Natural killer cell (primary cell): ENCODE measurements at regions not wholly inside any gene's neighbourhood (a gene's known extent, or its start where the extent isn't known, plus 50 kb on each side); places are given as distances from the start of the nearest gene placed in this dataset.

ENCODE experiments used
- ATAC-seq, 3 donors: fragments of 150-1000 bp in 2 of 3; fragments of 200-7000 bp in 1 of 3; cut with Tn5 transposase; 1 replicate in 1 of 3; 2 replicates in 2 of 3; pipeline ENCODE4 v1.10.0; 2021; ENCODE audit warnings: mild to moderate bottlenecking in 2 of 3, moderate library complexity in 2 of 3
- DNase-seq, 2 donors: peaks; one replicate each; pipeline versions ENCODE4 v3.0.0 to v3.0.0-alpha.2; 2013 to 2021; ENCODE audit warnings: mixed read lengths in 1 of 2
- H3K27ac ChIP-seq: one replicate; pipeline ENCODE4 v1.5.1; 2013; ENCODE audit warnings: mild to moderate bottlenecking, low read length
- H3K27me3 ChIP-seq: one replicate; pipeline ENCODE4 v1.6.1; 2013; ENCODE audit warnings: low read length; ENCODE audit not compliant: control insufficient read depth, insufficient read depth
- H3K36me3 ChIP-seq: one replicate; pipeline ENCODE4 v1.6.1; 2013; ENCODE audit warnings: low read length; ENCODE audit not compliant: control insufficient read depth, insufficient read depth
- H3K4me1 ChIP-seq: one replicate; pipeline ENCODE4 v1.6.1; 2013; ENCODE audit warnings: low read length; ENCODE audit not compliant: control insufficient read depth, insufficient read depth
- H3K4me3 ChIP-seq: one replicate; pipeline ENCODE4 v1.5.1; 2013; ENCODE audit warnings: low read length
- H3K9me3 ChIP-seq: one replicate; pipeline ENCODE4 v1.6.1; 2013; ENCODE audit warnings: low read length; ENCODE audit not compliant: control insufficient read depth, insufficient read depth
- H3K27ac Mint-ChIP-seq, 2 donors: one replicate each; pipeline ENCODE4 v1.8.0; 2022; ENCODE audit warnings: mild to moderate bottlenecking in 2 of 2, mixed read lengths in 2 of 2, moderate library complexity in 1 of 2
- H3K27me3 Mint-ChIP-seq, 2 donors: one replicate each; pipeline ENCODE4 v1.8.0; 2022; ENCODE audit warnings: low read depth in 2 of 2, mixed read lengths in 2 of 2
- H3K36me3 Mint-ChIP-seq: one replicate; pipeline ENCODE4 v1.8.0; 2022; ENCODE audit warnings: mixed read lengths
- H3K4me1 Mint-ChIP-seq, 2 donors: one replicate each; pipeline ENCODE4 v1.8.0; 2022; ENCODE audit warnings: mixed read lengths in 2 of 2
- H3K4me3 Mint-ChIP-seq: one replicate; pipeline ENCODE4 v1.8.0; 2022; ENCODE audit warnings: mild to moderate bottlenecking, moderate library complexity, mixed read lengths
- H3K9me3 Mint-ChIP-seq, 2 donors: one replicate each; pipeline ENCODE4 v1.8.0; 2022; ENCODE audit warnings: mixed read lengths in 2 of 2
- CTCF ChIP-seq: fragments of 200-600 bp; IDR thresholded peaks from one replicate; pipeline ENCODE4 v1.8.0; 2022; ENCODE audit warnings: antibody characterized with exemption
- WGBS: methylation state at CpG from one replicate; pipeline ENCODE4 v1.1.7; 2013; ENCODE audit warnings: missing lambda C conversion rate; ENCODE audit not compliant: insufficient coverage; 5-methylcytosine and 5-hydroxymethylcytosine counted together
- intact Hi-C: fragments of 100-400 bp; cut with micrococcal nuclease; formaldehyde crosslinking; loops from one replicate; pipeline ENCODE4 v1.14.2; 2022

DNA sequence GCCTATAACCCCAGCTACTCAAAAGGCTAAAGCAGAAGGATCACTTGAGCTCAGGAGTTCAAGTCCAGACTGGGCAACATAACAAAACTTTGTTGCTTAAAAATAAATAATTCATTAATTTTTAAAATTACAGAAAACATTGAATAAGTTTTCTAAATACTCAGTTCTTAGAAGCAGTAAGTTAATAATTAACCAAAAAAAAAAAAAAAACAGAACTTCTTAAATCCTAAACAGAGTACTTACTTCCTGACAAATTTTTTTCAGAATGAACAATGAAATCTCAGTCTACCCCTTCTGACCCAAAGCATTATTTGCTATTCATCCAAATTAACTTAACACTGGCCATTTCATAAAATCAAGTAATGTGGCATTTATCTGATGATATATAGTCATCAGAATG lies 65.4 kb upstream of the ARHGAP32 start:
- Mint-ChIP-seq H3K4me3 (no peak overlapping the region), H3K27me3 (no peaks in the 10 kb centered on the region), H3K9me3 (no peaks in the 10 kb centered on the region), H3K4me1 (no peaks in the 10 kb centered on the region), H3K27ac (no peak overlapping the region), H3K36me3 (no peaks in the 10 kb centered on the region)
- Histone ChIP-seq H3K9me3 (no peaks in the 10 kb centered on the region), H3K27me3 (no peaks in the 10 kb centered on the region), H3K4me3 (no peak overlapping the region), H3K36me3 (no peaks in the 10 kb centered on the region), H3K27ac (no peak overlapping the region), H3K4me1 (no peaks in the 10 kb centered on the region)
- intact Hi-C loops, result no loop called here
- ATAC-seq, result no peak
- no peak for DNase-seq
- no peak for TF ChIP-seq CTCF

- no peaks in the 10 kb centered on the region for H3K36me3 Mint-ChIP-seq
- H3K27ac ChIP-seq, result no peak overlapping the region
- H3K27me3 Mint-ChIP-seq, result peaks cover 0 to 2% of the 10 kb centered on the region in 2 donors
- no peaks in the 10 kb centered on the region for H3K36me3 ChIP-seq
- intact Hi-C loops, result no loop called here
- DNase-seq (no peak), ATAC-seq (no peak)
- H3K4me1 ChIP-seq, result no peaks in the 10 kb centered on the region
- no peak for TF ChIP-seq CTCF
- WGBS, result 88% methylated on average over 5 of the region's 5 CpGs
- no peaks in the 10 kb centered on the region for H3K27me3 ChIP-seq
- no peaks in the 10 kb centered on the region for H3K9me3 ChIP-seq
- H3K27ac Mint-ChIP-seq, result no peak overlapping the region
- no peak overlapping the region for H3K4me3 Mint-ChIP-seq
- no peaks in the 10 kb centered on the region for H3K4me1 Mint-ChIP-seq
- H3K4me3 ChIP-seq, result no peak overlapping the region
- H3K9me3 Mint-ChIP-seq, result no peaks in the 10 kb centered on the region
Observed at GRCh38 chr11:129252621-129253020, 60.5 kb upstream of the ARHGAP32 start.

- 93% methylated on average over 2 of the region's 3 CpGs for WGBS
- Mint-ChIP-seq H3K4me1 (no peaks in the 10 kb centered on the region), H3K27ac (no peak overlapping the region), H3K4me3 (no peak overlapping the region), H3K36me3 (no peaks in the 10 kb centered on the region), H3K9me3 (no peaks in the 10 kb centered on the region), H3K27me3 (peaks cover 0 to 2% of the 10 kb centered on the region in 2 donors)
- Histone ChIP-seq H3K27me3 (no peaks in the 10 kb centered on the region), H3K4me3 (no peak overlapping the region), H3K27ac (no peak overlapping the region), H3K36me3 (no peaks in the 10 kb centered on the region), H3K4me1 (no peaks in the 10 kb centered on the region), H3K9me3 (no peaks in the 10 kb centered on the region)
- TF ChIP-seq CTCF, result no peak
- intact Hi-C loops, result no loop called here
- ATAC-seq, result no peak
- no peak for DNase-seq
Observed at GRCh38 chr11:129251067-129251466, 58.9 kb upstream of the ARHGAP32 start.

- intact Hi-C loops, result no loop called here
- 97% methylated on average over 2 of the region's 2 CpGs for WGBS
- H3K27ac ChIP-seq, result no peak overlapping the region
- ATAC-seq, result no peak
- H3K9me3 Mint-ChIP-seq, result no peaks in the 10 kb centered on the region
- H3K36me3 Mint-ChIP-seq, result no peaks in the 10 kb centered on the region
- no peak overlapping the region for H3K4me3 ChIP-seq
- H3K4me3 Mint-ChIP-seq, result no peak overlapping the region
- H3K9me3 ChIP-seq, result no peaks in the 10 kb centered on the region
- H3K27ac Mint-ChIP-seq, result no peak overlapping the region
- H3K27me3 Mint-ChIP-seq, result peaks cover 0 to 2% of the 10 kb centered on the region in 2 donors
- DNase-seq, result no peak
- no peaks in the 10 kb centered on the region for H3K4me1 ChIP-seq
- TF ChIP-seq CTCF, result no peak
- H3K4me1 Mint-ChIP-seq, result no peaks in the 10 kb centered on the region
- H3K36me3 ChIP-seq, result no peaks in the 10 kb centered on the region
- no peaks in the 10 kb centered on the region for H3K27me3 ChIP-seq
Observed at GRCh38 chr11:129249923-129250322, 57.8 kb upstream of the ARHGAP32 start.
